GM23338 (cell line): ENCODE measurements at regions not wholly inside any gene's neighbourhood (a gene's known extent, or its start where the extent isn't known, plus 50 kb on each side); places are given as distances from the start of the nearest gene placed in this dataset.

Experiments used
- CREB1 ChIP-seq: fragments of 250-450 bp; sonication (Bioruptor Pico); IDR thresholded peaks from 2 replicates; pipeline ENCODE4 v1.5.0; 2020; ENCODE audit warnings: low read depth, mild to moderate bottlenecking, moderate library complexity
- CTCF ChIP-seq, 2 experiments: fragments of 200-600 bp in 1 of 2; sonication (generic) in 1 of 2; conservative IDR thresholded peaks; 2 replicates each; pipeline versions ENCODE4 v1.5.1 to v1.6.1; 2016 to 2017; ENCODE audit warnings: antibody characterized with exemption in 2 of 2, low read depth in 2 of 2, mild to moderate bottlenecking in 2 of 2, moderate library complexity in 1 of 2
- EZH2 ChIP-seq: fragments of 200-600 bp; sonication (generic); IDR thresholded peaks from one replicate; pipeline ENCODE4 v1.8.0; 2017; ENCODE audit warnings: antibody characterized with exemption, mild to moderate bottlenecking, low read depth; ENCODE audit not compliant: unreplicated experiment
- EZH2phosphoT487 ChIP-seq: fragments of 200-600 bp; sonication (generic); IDR thresholded peaks from one replicate; pipeline ENCODE4 v1.8.1; 2018; ENCODE audit warnings: antibody characterized with exemption; ENCODE audit not compliant: unreplicated experiment
- JUNB ChIP-seq: IDR thresholded peaks from one replicate; pipeline ENCODE4 v1.6.1; 2016; ENCODE audit warnings: antibody characterized with exemption; ENCODE audit not compliant: unreplicated experiment
- NANOG ChIP-seq: IDR thresholded peaks from 2 replicates; pipeline ENCODE4 v1.6.1; 2016; ENCODE audit warnings: antibody characterized with exemption, borderline replicate concordance
- POLR2AphosphoS5 ChIP-seq: IDR thresholded peaks from 2 replicates; pipeline ENCODE4 v1.6.1; 2016; ENCODE audit warnings: antibody characterized with exemption, low read depth
- STAT1 ChIP-seq: IDR thresholded peaks from one replicate; pipeline ENCODE4 v1.6.1; 2016; ENCODE audit warnings: antibody characterized with exemption; ENCODE audit not compliant: unreplicated experiment
- ZNF114 ChIP-seq: fragments of 250-450 bp; sonication (Bioruptor Pico); IDR thresholded peaks from 2 replicates; pipeline ENCODE4 v1.5.0; 2020; ENCODE audit warnings: mild to moderate bottlenecking, moderate library complexity
- ZNF331 ChIP-seq: fragments of 250-450 bp; sonication (Bioruptor Pico); IDR thresholded peaks from 2 replicates; pipeline ENCODE4 v1.5.0; 2020; ENCODE audit warnings: low read depth, mild to moderate bottlenecking, moderate library complexity
- TF ChIP-seq, protein P1 (sequence below): IDR thresholded peaks from one replicate; pipeline ENCODE4 v1.6.1; 2018; ENCODE audit warnings: antibody characterized with exemption; ENCODE audit not compliant: unreplicated experiment

DNA sequence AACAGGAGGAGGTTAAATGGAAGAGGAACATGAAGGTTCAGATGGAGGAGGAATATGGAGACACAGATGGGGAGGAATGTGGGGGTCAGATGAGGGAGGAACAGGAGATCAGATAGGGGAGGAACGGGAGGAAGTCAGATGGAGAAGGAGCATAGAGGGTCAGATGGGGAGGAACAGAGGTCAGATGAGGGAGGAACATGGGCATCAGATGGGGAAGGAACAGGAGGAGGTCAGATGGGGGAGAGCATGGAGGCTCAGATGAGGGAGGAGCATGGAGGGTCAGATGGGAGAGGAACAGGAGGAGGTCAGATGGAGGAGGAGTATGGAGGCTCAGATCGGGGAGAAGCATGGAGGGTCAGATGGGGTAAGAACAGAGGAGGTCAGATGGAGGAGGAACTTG lies 290.6 kb downstream of the BMP7 start:
- no peak for TF ChIP-seq CTCF (conservative IDR thresholded peaks at IDR 0.05; ENCODE audit: low read depth in 2 of 2)
- no peak for TF ChIP-seq POLR2AphosphoS5
- TF ChIP-seq EZH2, result no peak
- no peak for TF ChIP-seq CREB1 (CRISPR knock-in tag)
- TF ChIP-seq ZNF114, result no peak
- no peak for TF ChIP-seq NANOG
- TF ChIP-seq, protein P1, sequence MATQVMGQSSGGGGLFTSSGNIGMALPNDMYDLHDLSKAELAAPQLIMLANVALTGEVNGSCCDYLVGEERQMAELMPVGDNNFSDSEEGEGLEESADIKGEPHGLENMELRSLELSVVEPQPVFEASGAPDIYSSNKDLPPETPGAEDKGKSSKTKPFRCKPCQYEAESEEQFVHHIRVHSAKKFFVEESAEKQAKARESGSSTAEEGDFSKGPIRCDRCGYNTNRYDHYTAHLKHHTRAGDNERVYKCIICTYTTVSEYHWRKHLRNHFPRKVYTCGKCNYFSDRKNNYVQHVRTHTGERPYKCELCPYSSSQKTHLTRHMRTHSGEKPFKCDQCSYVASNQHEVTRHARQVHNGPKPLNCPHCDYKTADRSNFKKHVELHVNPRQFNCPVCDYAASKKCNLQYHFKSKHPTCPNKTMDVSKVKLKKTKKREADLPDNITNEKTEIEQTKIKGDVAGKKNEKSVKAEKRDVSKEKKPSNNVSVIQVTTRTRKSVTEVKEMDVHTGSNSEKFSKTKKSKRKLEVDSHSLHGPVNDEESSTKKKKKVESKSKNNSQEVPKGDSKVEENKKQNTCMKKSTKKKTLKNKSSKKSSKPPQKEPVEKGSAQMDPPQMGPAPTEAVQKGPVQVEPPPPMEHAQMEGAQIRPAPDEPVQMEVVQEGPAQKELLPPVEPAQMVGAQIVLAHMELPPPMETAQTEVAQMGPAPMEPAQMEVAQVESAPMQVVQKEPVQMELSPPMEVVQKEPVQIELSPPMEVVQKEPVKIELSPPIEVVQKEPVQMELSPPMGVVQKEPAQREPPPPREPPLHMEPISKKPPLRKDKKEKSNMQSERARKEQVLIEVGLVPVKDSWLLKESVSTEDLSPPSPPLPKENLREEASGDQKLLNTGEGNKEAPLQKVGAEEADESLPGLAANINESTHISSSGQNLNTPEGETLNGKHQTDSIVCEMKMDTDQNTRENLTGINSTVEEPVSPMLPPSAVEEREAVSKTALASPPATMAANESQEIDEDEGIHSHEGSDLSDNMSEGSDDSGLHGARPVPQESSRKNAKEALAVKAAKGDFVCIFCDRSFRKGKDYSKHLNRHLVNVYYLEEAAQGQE, result no peak
- TF ChIP-seq ZNF331 (CRISPR knock-in tag), result no peak
- no peak for TF ChIP-seq STAT1
- TF ChIP-seq EZH2phosphoT487, result no peak
- no peak for TF ChIP-seq JUNB
